Right lobe of liver (tissue), 6 donors: ENCODE measurements at regions not wholly inside any gene's neighbourhood (a gene's known extent, or its start where the extent isn't known, plus 50 kb on each side); places are given as distances from the start of the nearest gene placed in this dataset.

Experiments used
- ATAC-seq, 4 donors: fragments of 200-7000 bp; cut with Tn5 transposase; one replicate each; pipeline ENCODE4 v1.9.1; 2020; ENCODE audit warnings: mild to moderate bottlenecking in 4 of 4, moderate library complexity in 4 of 4
- DNase-seq, 3 donors: peaks; one replicate each; pipeline ENCODE4 v3.0.0-alpha.2; 2020
- H3K27ac ChIP-seq, 3 donors: fragments of 200-600 bp; one replicate each; pipeline ENCODE4 v1.8.0; 2022
- H3K27me3 ChIP-seq, 2 donors: fragments of 200-600 bp; one replicate each; pipeline ENCODE4 v1.8.0; 2022
- H3K36me3 ChIP-seq, 4 donors: fragments of 200-600 bp; sonication (generic) in 1 of 4; one replicate each; pipeline versions ENCODE4 v1.5.1 to v1.8.0; 2017 to 2022; ENCODE audit warnings: control low read depth in 1 of 4
- H3K4me1 ChIP-seq, 4 donors: fragments of 200-600 bp; sonication (generic) in 1 of 4; one replicate each; pipeline versions ENCODE4 v1.5.1 to v1.8.0; 2017 to 2022; ENCODE audit warnings: control low read depth in 1 of 4
- H3K4me3 ChIP-seq, 3 donors: fragments of 200-600 bp; one replicate each; pipeline ENCODE4 v1.8.0; 2022
- H3K9me3 ChIP-seq, 4 donors: fragments of 200-600 bp; sonication (generic) in 1 of 4; one replicate each; pipeline versions ENCODE4 v1.5.1 to v1.8.0; 2017 to 2022; ENCODE audit warnings: control low read depth in 1 of 4
- POLR2A ChIP-seq: fragments of 450-650 bp; IDR thresholded peaks from one replicate; pipeline ENCODE4 v1.6.1; 2017; ENCODE audit warnings: antibody characterized with exemption, mild to moderate bottlenecking
- WGBS: methylation state at CpG from one replicate; pipeline ENCODE4 v1.1.6; 2018; ENCODE audit warnings: low coverage, low lambda C conversion rate; ENCODE audit not compliant: insufficient coverage; ENCODE audit errors: missing lambda C conversion rate; 5-methylcytosine and 5-hydroxymethylcytosine counted together
- intact Hi-C, 2 donors: fragments of 100-400 bp; cut with DNase I; formaldehyde crosslinking; loops; one replicate each; pipeline versions ENCODE4 v1.11.2 to v1.14.1; 2022
- TF ChIP-seq, protein P1 (sequence below), 4 donors: fragments of 200-600 bp in 3 of 4; fragments of 450-650 bp in 1 of 4; IDR thresholded peaks; one replicate each; pipeline versions ENCODE4 v1.5.1 to v1.8.0; 2016 to 2022; ENCODE audit warnings: antibody characterized with exemption in 4 of 4, mild to moderate bottlenecking in 2 of 4
- donor health status: DM: no; HTN: yes; CAD: no.
- donor health status: DM: no; HTN: no; CAD: no.
- donor health status: DM: no; HTN: no; CAD: no.
- donor health status: DM: no; HTN: yes; CAD: no.
- donor health status: DM: no; HTN: yes; CAD: no.

GRCh38 chr2:21602789-21603188, 479.0 kb downstream of the TDRD15 start:
- intact Hi-C loops: no loop called here

GRCh38 chr2:21607572-21607971, 483.8 kb downstream of the TDRD15 start:
- H3K4me3 ChIP-seq: no peak overlapping the region
- ATAC-seq (no peak), DNase-seq (no peak)
- TF ChIP-seq, protein P1, sequence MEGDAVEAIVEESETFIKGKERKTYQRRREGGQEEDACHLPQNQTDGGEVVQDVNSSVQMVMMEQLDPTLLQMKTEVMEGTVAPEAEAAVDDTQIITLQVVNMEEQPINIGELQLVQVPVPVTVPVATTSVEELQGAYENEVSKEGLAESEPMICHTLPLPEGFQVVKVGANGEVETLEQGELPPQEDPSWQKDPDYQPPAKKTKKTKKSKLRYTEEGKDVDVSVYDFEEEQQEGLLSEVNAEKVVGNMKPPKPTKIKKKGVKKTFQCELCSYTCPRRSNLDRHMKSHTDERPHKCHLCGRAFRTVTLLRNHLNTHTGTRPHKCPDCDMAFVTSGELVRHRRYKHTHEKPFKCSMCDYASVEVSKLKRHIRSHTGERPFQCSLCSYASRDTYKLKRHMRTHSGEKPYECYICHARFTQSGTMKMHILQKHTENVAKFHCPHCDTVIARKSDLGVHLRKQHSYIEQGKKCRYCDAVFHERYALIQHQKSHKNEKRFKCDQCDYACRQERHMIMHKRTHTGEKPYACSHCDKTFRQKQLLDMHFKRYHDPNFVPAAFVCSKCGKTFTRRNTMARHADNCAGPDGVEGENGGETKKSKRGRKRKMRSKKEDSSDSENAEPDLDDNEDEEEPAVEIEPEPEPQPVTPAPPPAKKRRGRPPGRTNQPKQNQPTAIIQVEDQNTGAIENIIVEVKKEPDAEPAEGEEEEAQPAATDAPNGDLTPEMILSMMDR (IDR thresholded peaks at IDR 0.05): no peak
- no peak for TF ChIP-seq POLR2A
- H3K27me3 ChIP-seq: no peaks in the 10 kb centered on the region
- peaks cover 0 to 3% (median 0%) of the 10 kb centered on the region in 4 donors for H3K9me3 ChIP-seq
- peaks cover 0 to 5% (median 0%) of the 10 kb centered on the region in 4 donors for H3K4me1 ChIP-seq
- intact Hi-C loops: no loop called here
- WGBS: 82% methylated on average over 6 of the region's 6 CpGs
- no peaks in the 10 kb centered on the region for H3K36me3 ChIP-seq
- H3K27ac ChIP-seq: no peak overlapping the region

More at GRCh38 chr2:21602789-21603188, 479.0 kb downstream of the TDRD15 start:
- 87% methylated on average over 2 of the region's 2 CpGs for WGBS
- Histone ChIP-seq H3K27ac (no peak overlapping the region), H3K4me1 (peaks cover 0 to 15% (median 0%) of the 10 kb centered on the region in 4 donors), H3K9me3 (no peaks in the 10 kb centered on the region), H3K27me3 (no peaks in the 10 kb centered on the region), H3K4me3 (no peak overlapping the region), H3K36me3 (no peaks in the 10 kb centered on the region)
- no peak for DNase-seq
- no peak for TF ChIP-seq POLR2A
- TF ChIP-seq, protein P1 (IDR thresholded peaks at IDR 0.05): no peak
- no peak for ATAC-seq

DNA sequence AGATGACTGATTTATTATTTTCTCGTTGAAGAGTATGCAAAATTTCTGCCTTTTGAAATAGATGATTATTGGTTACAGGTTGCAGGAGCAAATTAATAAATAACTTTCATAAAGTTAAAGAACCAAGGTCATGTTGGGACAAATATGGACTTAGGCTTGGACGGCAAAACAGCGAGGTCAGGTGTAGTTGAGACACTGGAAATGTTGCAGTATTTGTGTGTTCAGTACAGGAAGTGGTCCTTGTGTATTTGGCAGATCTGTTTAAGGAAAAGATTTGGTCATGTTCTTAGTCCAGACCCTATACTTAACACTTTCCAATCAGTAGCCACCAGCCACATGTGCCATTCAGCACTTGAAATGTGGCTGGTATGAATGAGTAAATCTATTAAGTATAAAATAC, 486.5 kb downstream of the TDRD15 start:
- intact Hi-C loops: no loop called here

DNA sequence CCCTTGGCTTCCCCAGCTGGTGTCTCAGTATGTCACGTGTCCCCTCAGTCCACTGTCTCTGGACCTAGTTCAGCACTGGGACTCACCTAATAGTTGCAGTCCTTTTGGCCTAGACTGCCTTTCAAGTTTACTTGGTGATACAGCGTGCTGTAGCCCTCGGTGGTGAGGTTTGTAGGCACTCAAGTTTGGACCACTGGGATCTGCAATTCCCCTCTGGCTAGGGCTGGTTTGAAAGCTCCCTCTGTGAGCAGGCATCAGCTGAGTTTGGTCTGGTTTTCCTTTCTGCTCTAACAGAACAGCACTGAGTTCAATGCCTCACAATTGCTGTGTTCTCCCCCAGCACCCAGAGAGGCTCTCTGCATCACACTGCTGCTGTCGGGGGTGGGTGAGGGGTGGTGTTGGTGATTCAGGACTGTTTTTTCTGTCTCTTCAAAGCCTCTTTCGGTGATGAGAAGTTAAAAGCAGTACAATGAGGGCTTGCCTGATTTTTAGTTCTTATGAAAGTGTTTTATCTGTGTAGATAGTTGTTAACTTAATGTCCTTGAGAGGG, 494.2 kb downstream of the TDRD15 start:
- no peak for TF ChIP-seq POLR2A
- TF ChIP-seq, protein P1 (IDR thresholded peaks at IDR 0.05): no peak
- H3K27me3 ChIP-seq: no peaks in the 10 kb centered on the region
- no peaks in the 10 kb centered on the region for H3K36me3 ChIP-seq
- WGBS: 68% methylated on average over 4 of the region's 5 CpGs
- no peak for DNase-seq
- H3K4me1 ChIP-seq: no peaks in the 10 kb centered on the region
- no peak overlapping the region for H3K27ac ChIP-seq
- intact Hi-C loops: no loop called here
- H3K9me3 ChIP-seq: no peaks in the 10 kb centered on the region
- no peak overlapping the region for H3K4me3 ChIP-seq
- ATAC-seq: no peak

More for the DNA sequence above, 486.5 kb downstream of the TDRD15 start:
- WGBS: 22% methylated on average over 3 of the region's 3 CpGs
- DNase-seq (no peak), ATAC-seq (peak in 2 of 4 donors; percentile 44 to 71)
- no peak overlapping the region for H3K4me3 ChIP-seq
- TF ChIP-seq, protein P1 (IDR thresholded peaks at IDR 0.05): no peak
- no peak for TF ChIP-seq POLR2A
- no peak overlapping the region for H3K27ac ChIP-seq
- peaks cover 0 to 5% (median 0%) of the 10 kb centered on the region in 4 donors for H3K4me1 ChIP-seq
- no peaks in the 10 kb centered on the region for H3K27me3 ChIP-seq
- peaks cover 0 to 3% (median 0%) of the 10 kb centered on the region in 4 donors for H3K9me3 ChIP-seq
- H3K36me3 ChIP-seq: no peaks in the 10 kb centered on the region
